ENCODE measurements at regions not wholly inside any gene's neighbourhood (a gene's known extent, or its start where the extent isn't known, plus 50 kb on each side); places are given as distances from the start of the nearest gene placed in this dataset.

- no peak for TF ChIP-seq CTCF (conservative IDR thresholded peaks at IDR 0.05; ENCODE audit: low read depth, low read length)
- H3K4me3 ChIP-seq (ENCODE audit: low read length): no peak overlapping the region
- DNase-seq (ENCODE audit: low read depth): peak; percentile 54
Observed at GRCh38 chr12:89977405-89978085, 268.9 kb upstream of the ATP2B1 start.

GRCh38 chr12:89976866-89977265 is 268.2 kb upstream of the ATP2B1 start:
- TF ChIP-seq CTCF (conservative IDR thresholded peaks at IDR 0.05; ENCODE audit: low read depth, low read length): no peak
- no peak for DNase-seq (ENCODE audit: low read depth)

GRCh38 chr12:89975574-89975973 is 266.9 kb upstream of the ATP2B1 start:
- H3K4me3 ChIP-seq (ENCODE audit: low read length): no peak overlapping the region
- DNase-seq (ENCODE audit: low read depth): no peak
- no peak for TF ChIP-seq CTCF (conservative IDR thresholded peaks at IDR 0.05; ENCODE audit: low read depth, low read length)

More at GRCh38 chr12:89976866-89977265, 268.2 kb upstream of the ATP2B1 start:
- no peak overlapping the region for H3K4me3 ChIP-seq (ENCODE audit: low read length)

GRCh38 chr12:89971880-89972279 is 263.2 kb upstream of the ATP2B1 start:
- DNase-seq (ENCODE audit: low read depth): no peak
- no peak overlapping the region for H3K4me3 ChIP-seq (ENCODE audit: low read length)
- TF ChIP-seq CTCF (conservative IDR thresholded peaks at IDR 0.05; ENCODE audit: low read depth, low read length): no peak

- no peak overlapping the region for H3K4me3 ChIP-seq (ENCODE audit: low read length)
- DNase-seq (ENCODE audit: low read depth): no peak
- no peak for TF ChIP-seq CTCF (conservative IDR thresholded peaks at IDR 0.05; ENCODE audit: low read depth, low read length)
Observed at GRCh38 chr12:89970722-89971121, 262.1 kb upstream of the ATP2B1 start.

GRCh38 chr12:89969093-89969492 is 260.5 kb upstream of the ATP2B1 start:
- TF ChIP-seq CTCF (conservative IDR thresholded peaks at IDR 0.05; ENCODE audit: low read depth, low read length): no peak
- DNase-seq (ENCODE audit: low read depth): peak; percentile 37

GRCh38 chr12:89968151-89968700 is 259.6 kb upstream of the ATP2B1 start:
- H3K4me3 ChIP-seq (ENCODE audit: low read length): no peak overlapping the region
- DNase-seq (ENCODE audit: low read depth): no peak
- no peak for TF ChIP-seq CTCF (conservative IDR thresholded peaks at IDR 0.05; ENCODE audit: low read depth, low read length)

More at GRCh38 chr12:89969093-89969492, 260.5 kb upstream of the ATP2B1 start:
- no peak overlapping the region for H3K4me3 ChIP-seq (ENCODE audit: low read length)

All from retinal pigment epithelial cell (primary cell).